Coronary artery (tissue), 2 donors: ENCODE measurements at regions not wholly inside any gene's neighbourhood (a gene's known extent, or its start where the extent isn't known, plus 50 kb on each side); places are given as distances from the start of the nearest gene placed in this dataset.
"Not testable (repeated sequence)": the region's sequence is repeated elsewhere in the genome, so short reads cannot be mapped to it uniquely, and the experiment has no call there.

ENCODE experiments used
- DNase-seq: peaks from one replicate; pipeline ENCODE4 v3.0.0-alpha.2; 2017; ENCODE audit warnings: low spot score
- H3K27ac ChIP-seq, 2 donors: fragments of 200-600 bp; sonication (generic); one replicate each; pipeline ENCODE4 v1.5.1; 2016 to 2019
- H3K4me3 ChIP-seq: fragments of 200-600 bp; sonication (generic); 2 replicates; pipeline ENCODE4 v1.5.1; 2016; ENCODE audit warnings: mild to moderate bottlenecking, moderate library complexity
- CTCF ChIP-seq: fragments of 200-600 bp; sonication (generic); IDR thresholded peaks from one replicate; pipeline ENCODE4 v1.5.1; 2019; ENCODE audit warnings: antibody characterized with exemption

- Histone ChIP-seq H3K4me3 (no peak overlapping the region), H3K27ac (no peak overlapping the region)
- no peak for DNase-seq
- TF ChIP-seq CTCF: no peak
Measured at GRCh38 chr21:33139084-33139483, 69.1 kb downstream of the OLIG1 start.

GRCh38 chr21:33140288-33140687, 70.3 kb downstream of the OLIG1 start:
- Histone ChIP-seq H3K27ac (no peak overlapping the region), H3K4me3 (no peak overlapping the region)
- DNase-seq: no peak
- no peak for TF ChIP-seq CTCF

GRCh38 chr21:33146467-33146866, 76.5 kb downstream of the OLIG1 start:
- H3K27ac ChIP-seq: no peak overlapping the region
- no peak for DNase-seq
- no peak overlapping the region for H3K4me3 ChIP-seq
- no peak for TF ChIP-seq CTCF

GRCh38 chr21:33149181-33149580, 79.2 kb downstream of the OLIG1 start:
- no peak for TF ChIP-seq CTCF
- no peak overlapping the region for H3K27ac ChIP-seq
- no peak overlapping the region for H3K4me3 ChIP-seq
- no peak for DNase-seq

- not testable (repeated sequence) for H3K27ac ChIP-seq, DNase-seq, H3K4me3 ChIP-seq
Measured at GRCh38 chr21:33150968-33151367, 78.8 kb upstream of the IFNAR2 start.

- Histone ChIP-seq H3K27ac (no peak overlapping the region), H3K4me3 (no peak overlapping the region)
- no peak for TF ChIP-seq CTCF
- no peak for DNase-seq
Measured at GRCh38 chr21:33151941-33152731, 77.6 kb upstream of the IFNAR2 start.

GRCh38 chr21:33152732-33153130, 77.0 kb upstream of the IFNAR2 start:
- Histone ChIP-seq H3K4me3 (no peak overlapping the region), H3K27ac (no peak overlapping the region)
- TF ChIP-seq CTCF: no peak
- DNase-seq: no peak
